GM20431 (cell line): ENCODE measurements at regions not wholly inside any gene's neighbourhood (a gene's known extent, or its start where the extent isn't known, plus 50 kb on each side); places are given as distances from the start of the nearest gene placed in this dataset.
"Not testable (repeated sequence)": the region's sequence is repeated elsewhere in the genome, so short reads cannot be mapped to it uniquely, and the experiment has no call there.

Experiments
- in situ Hi-C: fragments of 300-500 bp; cut with MseI, MboI; formaldehyde crosslinking; loops from one replicate; pipeline ENCODE4 v1.15.0; 2020; ENCODE audit warnings: low sequenced_read_pairs; ENCODE audit not compliant: unreplicated experiment

GRCh38 chr7:121748546-121748945 lies 124.4 kb upstream of the PTPRZ1 start:
- in situ Hi-C loops, result no loop called here

- in situ Hi-C loops, result no loop called here
Observed at GRCh38 chr7:121745856-121746255, 127.1 kb upstream of the PTPRZ1 start.

DNA sequence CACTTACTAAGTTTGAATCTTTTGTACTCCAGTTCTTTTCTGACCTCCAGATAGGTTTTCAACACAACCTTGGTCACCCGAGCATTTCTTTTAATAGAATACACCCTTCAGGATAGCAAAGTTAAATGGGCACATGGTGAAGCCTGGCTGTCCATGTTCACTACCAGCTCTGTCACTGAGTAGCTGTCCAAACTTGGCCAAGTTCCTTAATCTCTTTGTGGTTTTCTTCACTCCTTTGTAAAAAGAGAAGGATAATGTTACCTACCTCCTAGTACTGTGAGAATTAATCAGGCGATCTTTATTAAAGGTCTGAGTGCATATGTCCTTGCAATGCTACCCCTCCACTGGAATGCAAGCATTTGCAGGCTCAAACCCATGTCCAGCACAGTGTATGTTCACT lies 128.1 kb upstream of the PTPRZ1 start:
- in situ Hi-C loops, result no loop called here

DNA sequence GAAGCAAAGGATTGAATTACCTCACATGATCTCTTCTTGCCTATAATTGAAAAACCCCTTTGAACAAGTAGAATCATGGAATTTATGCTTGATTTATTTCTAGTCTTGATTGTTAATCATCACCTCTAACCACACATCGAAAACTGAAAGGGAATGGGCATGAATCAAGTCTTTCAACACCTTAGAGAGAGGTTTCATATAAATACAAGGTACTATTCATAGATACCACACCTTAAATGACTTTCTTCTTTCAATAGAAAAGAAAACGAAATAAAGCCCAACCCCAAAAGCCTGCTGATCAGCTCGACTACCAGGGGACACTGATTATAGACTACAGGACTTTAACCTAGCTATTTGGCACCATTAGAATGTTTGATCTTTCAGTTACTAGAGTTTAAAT lies 128.6 kb upstream of the PTPRZ1 start:
- in situ Hi-C loops, result no loop called here

GRCh38 chr7:121741896-121742295 lies 131.1 kb upstream of the PTPRZ1 start:
- in situ Hi-C loops, result no loop called here

- in situ Hi-C loops, result no loop called here
Observed at GRCh38 chr7:121739465-121739864, 133.5 kb upstream of the PTPRZ1 start.

- in situ Hi-C loops, result no loop called here
Observed at GRCh38 chr7:121730869-121731268, 142.1 kb upstream of the PTPRZ1 start.

GRCh38 chr7:121714559-121715303 lies 158.2 kb upstream of the PTPRZ1 start:
- in situ Hi-C loops, result no loop called here

DNA sequence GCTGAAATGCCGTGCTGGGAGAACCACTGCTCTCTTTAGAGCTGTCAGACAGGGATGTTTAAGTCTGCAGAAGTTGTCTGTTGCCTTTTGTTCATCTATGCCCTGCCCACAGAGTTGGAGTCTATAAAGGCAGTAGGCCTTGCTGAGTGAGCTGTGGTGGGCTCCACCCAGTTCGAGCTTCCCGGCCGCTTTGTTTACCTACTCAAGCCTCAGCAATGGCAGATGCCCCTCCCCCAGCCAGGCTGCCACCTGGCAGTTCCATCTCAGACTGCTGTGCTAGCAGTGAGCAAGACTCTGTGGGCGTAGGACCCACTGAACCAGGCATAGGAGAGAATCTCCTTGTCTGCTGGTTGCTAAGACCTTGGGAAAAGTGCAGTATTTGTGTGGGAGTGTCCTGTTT lies 160.0 kb upstream of the PTPRZ1 start:
- in situ Hi-C loops, result not testable (repeated sequence)

- in situ Hi-C loops, result no loop called here
Observed at GRCh38 chr7:121697731-121698316, 175.1 kb upstream of the PTPRZ1 start.

DNA sequence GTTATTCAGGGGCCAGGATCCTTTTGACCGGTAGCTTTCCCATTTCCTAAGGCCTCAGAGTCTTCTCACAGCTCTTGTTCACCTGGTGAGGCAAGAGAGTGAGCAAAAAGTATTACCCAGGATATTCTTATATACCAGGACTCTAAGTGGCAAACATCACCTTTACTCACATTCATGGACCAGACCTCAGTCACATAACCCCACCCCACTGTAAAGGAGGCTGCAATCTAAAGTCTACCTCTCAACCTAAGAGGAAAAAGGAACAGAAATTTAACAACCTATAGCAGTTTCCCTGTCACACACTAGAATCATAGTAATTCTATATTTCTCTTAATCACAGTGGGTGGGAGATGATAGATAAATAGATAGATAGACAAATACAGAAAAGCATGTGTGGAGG lies 176.0 kb upstream of the PTPRZ1 start:
- in situ Hi-C loops, result no loop called here

GRCh38 chr7:121689749-121690148 lies 183.2 kb upstream of the PTPRZ1 start:
- in situ Hi-C loops, result no loop called here

- in situ Hi-C loops, result no loop called here
Observed at GRCh38 chr7:121681700-121682099, 191.3 kb upstream of the PTPRZ1 start.

DNA sequence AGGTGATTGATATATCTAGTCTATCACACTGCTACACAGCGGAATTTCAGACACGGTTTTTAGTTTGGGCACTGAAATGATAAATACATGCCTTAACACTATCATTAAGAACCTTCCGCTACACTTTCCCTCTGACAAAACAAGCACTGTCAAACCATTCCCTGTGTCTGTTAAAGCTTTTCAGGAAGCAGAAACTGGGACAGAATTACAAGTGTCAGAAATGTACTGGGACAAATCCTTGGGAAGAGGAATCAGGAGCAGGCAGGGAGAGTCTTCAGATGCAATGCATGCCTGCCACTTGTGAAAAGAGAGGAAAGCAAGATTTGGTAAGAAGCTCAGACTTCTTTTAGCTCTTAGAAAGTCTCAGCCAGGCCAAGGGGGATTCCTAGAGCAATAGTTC lies 196.8 kb upstream of the PTPRZ1 start:
- in situ Hi-C loops, result no loop called here

DNA sequence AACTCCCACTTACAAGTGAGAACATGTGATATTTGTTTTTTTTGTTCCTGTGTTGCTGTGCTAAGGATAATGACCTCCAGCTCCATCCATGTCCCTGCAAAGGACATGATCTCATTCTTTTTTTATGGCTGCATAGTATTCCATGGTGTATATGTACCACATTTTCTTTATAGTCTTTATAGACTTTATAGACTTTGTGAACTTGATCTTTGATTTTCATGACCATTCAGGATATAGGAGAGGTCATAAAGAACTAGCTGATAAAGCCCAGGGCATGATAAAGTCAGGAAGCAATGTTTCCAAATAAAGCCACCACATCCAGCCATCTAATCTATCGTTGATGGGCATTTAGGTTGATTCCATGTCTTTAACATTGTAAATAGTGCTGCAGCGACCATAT lies 198.5 kb upstream of the PTPRZ1 start:
- in situ Hi-C loops, result not testable (repeated sequence)

DNA sequence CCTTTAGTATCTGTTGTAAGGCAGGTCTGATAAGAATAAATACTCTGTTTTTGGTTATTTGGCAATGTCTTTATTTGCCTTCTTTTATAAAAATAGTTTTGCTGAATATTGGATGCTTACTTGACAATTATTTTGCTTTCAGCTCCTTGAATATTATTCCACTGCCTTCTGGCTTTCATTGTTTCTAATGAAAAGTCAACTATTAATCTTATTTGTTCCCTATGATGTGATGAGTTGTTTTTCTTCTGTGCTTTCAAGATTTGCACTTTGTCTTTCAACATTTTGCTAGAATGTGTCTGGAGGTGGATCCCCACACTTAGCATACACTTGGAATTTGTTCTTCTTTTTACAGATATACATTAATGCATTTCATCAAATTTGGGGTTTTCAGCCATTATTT lies 203.8 kb upstream of the PTPRZ1 start:
- in situ Hi-C loops, result no loop called here

DNA sequence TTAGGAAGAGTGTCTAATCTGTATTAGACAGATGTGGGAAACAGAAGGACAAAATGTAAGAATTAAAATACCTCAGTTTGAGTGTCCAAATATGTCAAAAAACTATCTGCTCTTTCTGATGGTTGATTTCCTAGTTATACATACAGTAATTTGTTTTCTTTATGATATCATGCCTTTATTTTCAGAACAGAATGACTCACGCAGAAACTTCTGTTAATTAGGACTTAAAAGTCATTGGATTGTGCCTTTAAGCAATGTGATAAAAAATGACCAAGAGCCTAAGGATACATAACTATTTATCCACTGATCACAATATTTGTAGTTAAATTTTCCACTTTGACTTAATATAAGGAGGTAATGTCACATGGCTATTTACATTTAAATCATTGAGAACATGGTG lies 206.7 kb upstream of the PTPRZ1 start:
- in situ Hi-C loops, result no loop called here

DNA sequence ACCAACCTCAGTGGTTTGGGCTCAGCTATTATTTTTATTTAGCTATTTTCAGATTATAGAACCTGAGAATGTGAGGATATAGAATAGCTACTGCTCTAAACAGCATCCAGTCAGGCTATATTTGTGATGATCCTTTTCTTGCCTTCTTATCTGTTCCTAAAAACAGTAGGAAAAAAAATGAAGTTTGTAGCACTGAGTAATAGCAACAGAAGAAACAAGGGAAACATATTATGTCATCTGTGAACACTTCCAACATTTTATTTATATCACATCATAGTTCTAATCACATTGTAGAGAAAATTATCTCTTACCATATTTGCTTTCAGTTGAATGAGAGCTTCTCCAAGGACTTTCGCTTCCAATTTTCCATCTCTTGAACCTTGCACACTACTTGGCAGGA lies 229.6 kb upstream of the PTPRZ1 start:
- in situ Hi-C loops, result no loop called here

- in situ Hi-C loops, result no loop called here
Observed at GRCh38 chr7:121639705-121640104, 233.3 kb upstream of the PTPRZ1 start.

GRCh38 chr7:121638286-121638685 lies 234.7 kb upstream of the PTPRZ1 start:
- in situ Hi-C loops, result no loop called here

GRCh38 chr7:121634356-121634755 lies 238.2 kb upstream of the FAM3C start:
- in situ Hi-C loops, result no loop called here

DNA sequence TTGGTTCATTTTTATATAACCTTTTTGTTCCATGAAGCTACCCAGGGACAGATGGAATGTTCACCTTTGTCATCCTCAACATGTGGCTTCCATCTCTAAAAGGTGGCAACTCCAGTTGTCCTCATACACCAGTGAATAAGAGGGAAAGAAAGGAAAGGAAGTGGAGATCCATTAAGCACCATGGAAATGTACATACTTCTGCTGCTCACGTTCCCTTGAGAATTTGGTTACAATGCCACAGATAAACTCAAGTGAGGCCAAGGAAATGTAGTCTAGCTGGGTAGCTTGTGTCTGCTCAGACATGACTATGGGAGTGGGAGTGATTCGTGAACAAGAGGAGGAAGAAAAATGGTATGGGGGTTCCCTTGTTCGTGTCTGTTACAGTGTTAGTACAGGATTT lies 237.1 kb upstream of the FAM3C start:
- in situ Hi-C loops, result no loop called here
